GM19035 (cell line): ENCODE measurements at regions not wholly inside any gene's neighbourhood (a gene's known extent, or its start where the extent isn't known, plus 50 kb on each side); places are given as distances from the start of the nearest gene placed in this dataset.
"Not testable (repeated sequence)": the region's sequence is repeated elsewhere in the genome, so short reads cannot be mapped to it uniquely, and the experiment has no call there.

Experiments
- ATAC-seq: cut with Tn5 transposase; IDR thresholded peaks from one replicate; pipeline ENCODE4 v1.9.1; 2021; ENCODE audit not compliant: unreplicated experiment

GRCh38 chr19:29154163-29154562, 58.8 kb downstream of the UQCRFS1 start:
- ATAC-seq: no peak

- ATAC-seq: no peak
Observed at GRCh38 chr19:29145756-29146155, 67.2 kb downstream of the UQCRFS1 start.

GRCh38 chr19:29143183-29143582, 69.8 kb downstream of the UQCRFS1 start:
- ATAC-seq: no peak

- no peak for ATAC-seq
Observed at GRCh38 chr19:29139227-29139626, 73.7 kb downstream of the UQCRFS1 start.

- ATAC-seq: not testable (repeated sequence)
Observed at GRCh38 chr19:29138206-29138605, 74.7 kb downstream of the UQCRFS1 start.

GRCh38 chr19:29131456-29131855, 81.5 kb downstream of the UQCRFS1 start:
- ATAC-seq: no peak

GRCh38 chr19:29129148-29129547, 83.8 kb downstream of the UQCRFS1 start:
- ATAC-seq: no peak

- ATAC-seq: no peak
Observed at GRCh38 chr19:29128203-29128602, 84.7 kb downstream of the UQCRFS1 start.

- no peak for ATAC-seq
Observed at GRCh38 chr19:29122185-29122584, 90.8 kb downstream of the UQCRFS1 start.

- no peak for ATAC-seq
Observed at GRCh38 chr19:29121684-29122083, 91.3 kb downstream of the UQCRFS1 start.

- no peak for ATAC-seq
Observed at GRCh38 chr19:29120466-29120865, 92.5 kb downstream of the UQCRFS1 start.

GRCh38 chr19:29119590-29119989, 93.4 kb downstream of the UQCRFS1 start:
- no peak for ATAC-seq

- ATAC-seq: no peak
Observed at GRCh38 chr19:29118389-29118788, 94.6 kb downstream of the UQCRFS1 start.

- ATAC-seq: no peak
Observed at GRCh38 chr19:29117926-29118325, 95.0 kb downstream of the UQCRFS1 start.

- ATAC-seq: no peak
Observed at GRCh38 chr19:29115181-29115580, 97.8 kb downstream of the UQCRFS1 start.

GRCh38 chr19:29113838-29114237, 99.1 kb downstream of the UQCRFS1 start:
- ATAC-seq: no peak

GRCh38 chr19:29111576-29111975, 101.4 kb downstream of the UQCRFS1 start:
- no peak for ATAC-seq

- no peak for ATAC-seq
Observed at GRCh38 chr19:29107831-29108230, 105.1 kb downstream of the UQCRFS1 start.

- ATAC-seq: no peak
Observed at GRCh38 chr19:29106346-29106885, 106.5 kb downstream of the UQCRFS1 start.

GRCh38 chr19:29105629-29106292, 107.2 kb downstream of the UQCRFS1 start:
- no peak for ATAC-seq

- ATAC-seq: no peak
Observed at GRCh38 chr19:29104605-29105241, 108.2 kb downstream of the UQCRFS1 start.

GRCh38 chr19:29098863-29099481, 114.0 kb downstream of the UQCRFS1 start:
- no peak for ATAC-seq
